Left colon (tissue), 2 donors: ENCODE measurements at regions not wholly inside any gene's neighbourhood (a gene's known extent, or its start where the extent isn't known, plus 50 kb on each side); places are given as distances from the start of the nearest gene placed in this dataset.
"Not testable (repeated sequence)": the region's sequence is repeated elsewhere in the genome, so short reads cannot be mapped to it uniquely, and the experiment has no call there.

Experiments used
- ATAC-seq: fragments of 200-7000 bp; cut with Tn5 transposase; one replicate; pipeline ENCODE4 v1.9.1; 2020; ENCODE audit warnings: mild to moderate bottlenecking, moderate library complexity
- DNase-seq, 2 donors: peaks; one replicate each; pipeline ENCODE4 v3.0.0-alpha.2; 2020
- intact Hi-C, 2 donors: fragments of 100-400 bp; cut with DNase I in 1 of 2; cut with micrococcal nuclease in 1 of 2; formaldehyde crosslinking; loops; one replicate each; pipeline versions ENCODE4 v1.11.2 to v1.14.0; 2022; cut with DNase I, micrococcal nuclease
- donor health status: DM: no; HTN: no; CAD: no.
- donor health status: DM: yes; HTN: yes; CAD: no.

- intact Hi-C loops, ATAC-seq, DNase-seq: not testable (repeated sequence)
Measured at GRCh38 chr9:40592406-40592805, 536.1 kb downstream of the FOXD4L6 start.

DNA sequence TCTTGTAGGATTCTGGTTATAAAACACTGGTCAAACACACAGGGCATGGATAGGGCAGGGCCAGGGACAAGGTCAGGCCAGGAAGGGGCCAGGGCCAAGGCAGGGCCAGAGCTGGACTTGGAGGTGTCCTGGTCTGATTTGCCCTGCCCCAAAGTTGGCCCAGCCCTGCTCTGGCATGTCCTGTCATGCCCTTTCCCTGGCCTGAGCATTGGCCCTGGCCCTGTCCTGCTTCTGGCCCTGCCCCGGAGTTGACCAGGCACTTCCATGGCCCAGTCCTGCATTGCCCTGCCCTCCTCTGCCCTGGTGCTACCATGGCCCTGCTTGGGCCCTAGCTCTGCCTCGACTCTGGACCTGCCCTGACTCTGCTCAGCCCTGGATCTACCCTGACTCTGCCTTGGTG is 536.6 kb downstream of the FOXD4L6 start:
- intact Hi-C loops, ATAC-seq: not testable (repeated sequence)
- DNase-seq = peak in 1 of 2 donors; percentile 1

GRCh38 chr9:40587475-40588195 is 540.8 kb downstream of the FOXD4L6 start:
- intact Hi-C loops, ATAC-seq, DNase-seq: not testable (repeated sequence)

DNA sequence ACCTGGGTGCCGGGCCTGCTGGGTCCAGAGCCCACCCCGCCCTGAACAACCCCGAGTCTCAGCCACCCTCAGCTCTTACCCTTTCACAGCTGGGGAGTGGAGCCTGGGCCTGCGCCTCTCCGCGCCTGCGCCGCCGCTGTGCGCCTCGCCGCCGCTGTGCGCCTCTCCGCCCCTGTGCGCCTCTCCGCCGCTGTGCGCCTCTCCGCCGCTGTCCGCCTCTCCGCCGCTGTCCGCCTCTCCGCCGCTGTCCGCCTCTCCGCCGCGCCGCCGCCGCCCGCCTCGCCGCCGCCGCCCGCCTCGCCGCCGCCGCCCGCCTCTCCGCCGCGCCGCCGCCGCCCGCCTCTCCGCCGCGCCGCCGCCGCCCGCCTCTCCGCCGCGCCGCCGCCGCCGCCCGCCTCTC is 544.4 kb downstream of the FOXD4L6 start:
- intact Hi-C loops = not testable (repeated sequence)
- peak in 1 of 2 donors; percentile 8 for DNase-seq
- ATAC-seq = peak; percentile 59

- intact Hi-C loops, ATAC-seq: not testable (repeated sequence)
- peak in 1 of 2 donors; percentile 25 for DNase-seq
Measured at GRCh38 chr9:40583230-40583629, 545.3 kb downstream of the FOXD4L6 start.

DNA sequence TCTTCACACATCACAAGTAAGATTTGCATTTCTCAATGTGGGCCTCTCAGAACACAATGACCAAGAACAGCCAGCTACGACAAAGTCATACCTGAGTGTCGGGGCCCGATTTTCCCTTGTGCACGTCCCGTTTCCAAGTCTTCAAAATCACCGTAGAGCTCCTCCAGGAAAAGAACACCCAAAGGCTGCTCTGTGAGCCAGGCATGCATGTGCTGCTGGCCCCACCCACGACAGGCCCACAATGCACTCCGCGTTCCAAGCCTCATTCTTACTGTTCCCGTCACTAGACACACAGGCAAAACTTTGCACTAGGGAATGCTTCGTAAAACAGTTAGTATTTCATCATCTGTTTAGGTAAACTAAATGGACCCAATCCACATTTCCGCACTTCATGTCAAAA is 549.6 kb downstream of the FOXD4L6 start:
- ATAC-seq, intact Hi-C loops, DNase-seq: not testable (repeated sequence)
